ENCODE measurements at regions not wholly inside any gene's neighbourhood (a gene's known extent, or its start where the extent isn't known, plus 50 kb on each side); places are given as distances from the start of the nearest gene placed in this dataset.

DNA sequence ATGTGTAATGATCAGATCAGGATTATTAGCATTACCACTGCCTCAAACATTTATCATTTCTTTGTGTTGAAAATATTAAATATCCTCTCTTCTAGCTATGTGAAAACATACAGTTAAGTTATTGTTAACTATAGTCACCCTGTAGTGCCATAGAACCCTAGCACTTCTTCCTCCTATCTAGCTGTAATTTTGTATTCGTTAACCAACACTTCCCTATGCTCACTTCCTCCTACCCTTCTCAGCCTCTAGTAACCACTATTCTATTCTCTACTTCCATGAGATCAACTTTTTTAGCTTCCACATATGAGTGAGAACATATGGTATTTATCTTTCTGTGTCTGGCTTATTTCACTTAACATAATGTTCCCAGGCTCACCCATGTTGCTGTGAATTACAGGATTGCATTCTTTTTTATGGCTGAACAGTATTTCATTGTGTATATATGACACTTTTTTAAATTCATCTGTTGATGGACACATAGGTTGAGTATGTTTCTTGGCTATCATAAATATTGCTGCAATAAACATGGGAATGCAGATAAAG is 132.7 kb upstream of the RHOBTB1 start:
- TF ChIP-seq, protein P1, sequence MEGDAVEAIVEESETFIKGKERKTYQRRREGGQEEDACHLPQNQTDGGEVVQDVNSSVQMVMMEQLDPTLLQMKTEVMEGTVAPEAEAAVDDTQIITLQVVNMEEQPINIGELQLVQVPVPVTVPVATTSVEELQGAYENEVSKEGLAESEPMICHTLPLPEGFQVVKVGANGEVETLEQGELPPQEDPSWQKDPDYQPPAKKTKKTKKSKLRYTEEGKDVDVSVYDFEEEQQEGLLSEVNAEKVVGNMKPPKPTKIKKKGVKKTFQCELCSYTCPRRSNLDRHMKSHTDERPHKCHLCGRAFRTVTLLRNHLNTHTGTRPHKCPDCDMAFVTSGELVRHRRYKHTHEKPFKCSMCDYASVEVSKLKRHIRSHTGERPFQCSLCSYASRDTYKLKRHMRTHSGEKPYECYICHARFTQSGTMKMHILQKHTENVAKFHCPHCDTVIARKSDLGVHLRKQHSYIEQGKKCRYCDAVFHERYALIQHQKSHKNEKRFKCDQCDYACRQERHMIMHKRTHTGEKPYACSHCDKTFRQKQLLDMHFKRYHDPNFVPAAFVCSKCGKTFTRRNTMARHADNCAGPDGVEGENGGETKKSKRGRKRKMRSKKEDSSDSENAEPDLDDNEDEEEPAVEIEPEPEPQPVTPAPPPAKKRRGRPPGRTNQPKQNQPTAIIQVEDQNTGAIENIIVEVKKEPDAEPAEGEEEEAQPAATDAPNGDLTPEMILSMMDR (IDR thresholded peaks at IDR 0.05), result no peak
- no peak for TF ChIP-seq POLR2A (IDR thresholded peaks at IDR 0.05)

Data from testis (tissue), 2 donors.